SK-N-SH treated with all-trans-retinoic acid at 6 μM for 48 hours (cell line): ENCODE measurements at regions not wholly inside any gene's neighbourhood (a gene's known extent, or its start where the extent isn't known, plus 50 kb on each side); places are given as distances from the start of the nearest gene placed in this dataset.

Experiments used
- PPARA ChIP-seq: fragments of 250-450 bp; sonication (Bioruptor Pico); IDR thresholded peaks from 2 replicates; pipeline ENCODE4 v1.5.0; 2020; ENCODE audit warnings: mild to moderate bottlenecking, borderline replicate concordance
- RARB ChIP-seq: fragments of 250-450 bp; sonication (Bioruptor Pico); IDR thresholded peaks from 2 replicates; pipeline ENCODE4 v1.8.0; 2021; ENCODE audit warnings: mild to moderate bottlenecking, moderate library complexity

- TF ChIP-seq RARB (no peak), PPARA (CRISPR knock-in tag) (no peak)
Measured at GRCh38 chr4:14117575-14118238, 490.2 kb upstream of the BOD1L1 start.
